Activated CD8-positive, alpha-beta T cell treated with anti-CD3 and anti-CD28 coated beads for 36 hours (primary cell): ENCODE measurements at regions not wholly inside any gene's neighbourhood (a gene's known extent, or its start where the extent isn't known, plus 50 kb on each side); places are given as distances from the start of the nearest gene placed in this dataset.

Source experiments
- ATAC-seq: fragments of 200-7000 bp; cut with Tn5 transposase; one replicate; pipeline ENCODE4 v1.10.0; 2021; ENCODE audit warnings: mild to moderate bottlenecking, moderate library complexity
- CTCF ChIA-PET: fragments of 350-600 bp; sonication (Branson Sonifier 250); formaldehyde crosslinking; loops from one replicate; lab custom pipeline; 2021; ENCODE audit warnings: antibody characterized with exemption; lab: Charles Lee
- POLR2A ChIA-PET: fragments of 350-600 bp; sonication (Branson Sonifier 250); formaldehyde crosslinking; loops from one replicate; lab custom pipeline; 2021; ENCODE audit warnings: antibody characterized with exemption; lab: Charles Lee
- DNase-seq: peaks from one replicate; pipeline ENCODE4 v3.0.0-alpha.2; 2020
- H3K27ac Mint-ChIP-seq: one replicate; pipeline ENCODE4 v1.8.0; 2021; ENCODE audit warnings: mild to moderate bottlenecking, mixed read lengths
- H3K27me3 Mint-ChIP-seq: one replicate; pipeline ENCODE4 v1.8.0; 2021; ENCODE audit warnings: mixed read lengths
- H3K36me3 Mint-ChIP-seq: one replicate; pipeline ENCODE4 v1.8.0; 2021; ENCODE audit warnings: low read depth, mixed read lengths
- H3K4me1 Mint-ChIP-seq: one replicate; pipeline ENCODE4 v1.8.0; 2021; ENCODE audit warnings: low read depth, mixed read lengths
- H3K4me3 Mint-ChIP-seq: one replicate; pipeline ENCODE4 v1.8.0; 2021; ENCODE audit warnings: mild to moderate bottlenecking, moderate library complexity, mixed read lengths
- H3K9me3 Mint-ChIP-seq: one replicate; pipeline ENCODE4 v1.8.0; 2021; ENCODE audit warnings: mixed read lengths
- intact Hi-C: fragments of 100-400 bp; cut with micrococcal nuclease; formaldehyde crosslinking; loops from one replicate; pipeline ENCODE4 v1.10.0; 2022
- TF ChIP-seq, protein P1 (sequence below): fragments of 200-600 bp; IDR thresholded peaks from one replicate; pipeline ENCODE4 v1.8.0; 2022; ENCODE audit warnings: antibody characterized with exemption, mild to moderate bottlenecking

DNA sequence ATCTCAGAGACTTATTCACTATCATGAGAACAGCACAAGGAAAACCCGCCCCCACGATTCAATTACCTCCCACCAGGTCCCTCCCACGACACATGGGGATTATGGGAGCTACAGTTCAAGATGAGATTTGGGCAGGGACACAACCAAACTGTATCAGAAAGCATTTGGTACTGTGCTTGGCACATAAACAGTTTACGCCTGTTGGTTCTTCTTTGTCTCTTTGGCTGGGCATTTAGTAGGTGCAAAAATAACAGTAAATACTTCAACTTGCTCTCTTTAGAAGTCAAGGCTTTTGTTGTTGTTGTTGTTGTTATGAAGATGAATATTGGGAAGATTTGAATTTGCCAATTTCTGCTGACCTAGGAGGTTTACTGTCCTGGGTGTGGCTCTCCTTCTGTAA is 175.4 kb upstream of the IGSF21 start:
- intact Hi-C loops, result no loop called here
- TF ChIP-seq, protein P1, sequence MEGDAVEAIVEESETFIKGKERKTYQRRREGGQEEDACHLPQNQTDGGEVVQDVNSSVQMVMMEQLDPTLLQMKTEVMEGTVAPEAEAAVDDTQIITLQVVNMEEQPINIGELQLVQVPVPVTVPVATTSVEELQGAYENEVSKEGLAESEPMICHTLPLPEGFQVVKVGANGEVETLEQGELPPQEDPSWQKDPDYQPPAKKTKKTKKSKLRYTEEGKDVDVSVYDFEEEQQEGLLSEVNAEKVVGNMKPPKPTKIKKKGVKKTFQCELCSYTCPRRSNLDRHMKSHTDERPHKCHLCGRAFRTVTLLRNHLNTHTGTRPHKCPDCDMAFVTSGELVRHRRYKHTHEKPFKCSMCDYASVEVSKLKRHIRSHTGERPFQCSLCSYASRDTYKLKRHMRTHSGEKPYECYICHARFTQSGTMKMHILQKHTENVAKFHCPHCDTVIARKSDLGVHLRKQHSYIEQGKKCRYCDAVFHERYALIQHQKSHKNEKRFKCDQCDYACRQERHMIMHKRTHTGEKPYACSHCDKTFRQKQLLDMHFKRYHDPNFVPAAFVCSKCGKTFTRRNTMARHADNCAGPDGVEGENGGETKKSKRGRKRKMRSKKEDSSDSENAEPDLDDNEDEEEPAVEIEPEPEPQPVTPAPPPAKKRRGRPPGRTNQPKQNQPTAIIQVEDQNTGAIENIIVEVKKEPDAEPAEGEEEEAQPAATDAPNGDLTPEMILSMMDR, result no peak
- H3K4me3 Mint-ChIP-seq, result no peak overlapping the region
- H3K27ac Mint-ChIP-seq, result no peak overlapping the region
- ChIA-PET CTCF (no interaction called here), POLR2A (no interaction called here)
- DNase-seq (no peak), ATAC-seq (no peak)
- H3K4me1 Mint-ChIP-seq, result no peaks in the 10 kb centered on the region
- H3K9me3 Mint-ChIP-seq, result peaks cover 3% of the 10 kb centered on the region
- no peaks in the 10 kb centered on the region for H3K36me3 Mint-ChIP-seq
- H3K27me3 Mint-ChIP-seq, result peaks cover 2% of the 10 kb centered on the region

DNA sequence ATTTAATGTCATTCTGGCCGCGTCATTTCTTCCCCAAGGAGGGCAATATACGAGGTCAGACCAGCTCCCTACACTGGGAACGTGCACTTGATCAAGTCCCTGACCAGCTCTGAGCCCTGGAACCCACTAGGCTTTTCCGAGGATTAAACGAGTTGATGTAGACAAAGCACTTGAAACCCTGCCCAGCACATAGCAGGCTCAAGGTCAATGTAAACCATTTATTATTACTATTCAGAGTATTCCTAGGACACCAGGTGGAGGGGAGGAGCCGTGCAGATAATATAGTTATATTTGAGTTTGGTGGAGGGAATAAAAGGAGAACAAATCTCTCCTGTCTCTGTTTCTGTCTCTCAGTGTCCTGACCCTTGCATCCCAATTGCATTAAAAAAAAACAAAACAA is 174.1 kb upstream of the IGSF21 start:
- no peak for ATAC-seq
- peaks cover 2% of the 10 kb centered on the region for H3K27me3 Mint-ChIP-seq
- H3K4me3 Mint-ChIP-seq, result no peak overlapping the region
- H3K9me3 Mint-ChIP-seq, result peaks cover 3% of the 10 kb centered on the region
- ChIA-PET POLR2A (no interaction called here), CTCF (no interaction called here)
- H3K36me3 Mint-ChIP-seq, result no peaks in the 10 kb centered on the region
- intact Hi-C loops, result no loop called here
- H3K4me1 Mint-ChIP-seq, result no peaks in the 10 kb centered on the region
- no peak overlapping the region for H3K27ac Mint-ChIP-seq
- TF ChIP-seq, protein P1, result no peak
- no peak for DNase-seq

DNA sequence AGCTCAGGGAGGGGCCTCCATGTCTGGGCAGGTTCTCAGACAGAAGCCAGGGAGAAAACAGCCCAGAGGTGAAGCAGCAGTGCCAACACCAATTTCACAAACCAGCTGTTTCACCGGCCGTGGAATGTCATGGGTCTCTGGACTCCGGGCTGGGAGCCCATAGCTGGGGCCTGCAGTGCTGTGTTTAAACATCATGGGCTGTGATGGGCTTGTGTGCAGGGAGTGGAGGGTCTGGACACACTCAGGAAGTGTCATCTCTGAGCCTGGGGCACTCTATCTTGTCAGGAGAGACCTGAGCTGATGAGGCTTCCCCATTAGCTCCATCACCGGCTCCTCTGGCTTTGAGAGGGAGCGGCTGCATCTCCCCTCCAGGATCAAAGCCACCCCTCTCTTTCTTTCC is 173.6 kb upstream of the IGSF21 start:
- CTCF ChIA-PET, result no interaction called here
- peaks cover 3% of the 10 kb centered on the region for H3K9me3 Mint-ChIP-seq
- ATAC-seq, result no peak
- POLR2A ChIA-PET, result no interaction called here
- no peak for DNase-seq
- intact Hi-C loops, result no loop called here
- peaks cover 2% of the 10 kb centered on the region for H3K27me3 Mint-ChIP-seq
- no peak overlapping the region for H3K27ac Mint-ChIP-seq
- no peaks in the 10 kb centered on the region for H3K36me3 Mint-ChIP-seq
- H3K4me1 Mint-ChIP-seq, result no peaks in the 10 kb centered on the region
- no peak overlapping the region for H3K4me3 Mint-ChIP-seq
- TF ChIP-seq, protein P1, result no peak

DNA sequence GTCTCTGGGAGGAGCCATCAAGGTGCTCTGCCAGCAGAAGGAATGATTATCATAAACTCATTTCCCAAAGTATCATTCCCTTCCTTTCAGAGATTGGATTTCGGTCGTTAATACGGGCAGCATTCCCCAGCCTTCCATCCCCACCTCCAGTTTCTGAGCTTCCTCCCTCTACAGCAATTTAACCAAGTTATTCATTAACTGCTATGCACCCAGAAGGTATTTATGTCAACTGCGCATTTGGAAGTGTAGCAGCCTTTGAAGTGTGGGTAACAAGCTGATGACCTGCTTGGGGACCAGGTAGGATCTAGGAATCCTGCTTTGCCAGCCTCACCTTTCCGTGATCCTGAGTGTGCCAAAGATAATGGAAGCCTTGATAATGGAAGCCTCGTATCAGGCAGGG is 172.4 kb upstream of the IGSF21 start:
- ChIA-PET CTCF (no interaction called here), POLR2A (no interaction called here)
- ATAC-seq, result no peak
- Mint-ChIP-seq H3K27me3 (no peaks in the 10 kb centered on the region), H3K4me1 (no peaks in the 10 kb centered on the region), H3K36me3 (no peaks in the 10 kb centered on the region), H3K4me3 (no peak overlapping the region), H3K27ac (no peak overlapping the region), H3K9me3 (peaks cover 3% of the 10 kb centered on the region)
- intact Hi-C loops, result no loop called here
- DNase-seq, result no peak
- TF ChIP-seq, protein P1, result no peak

DNA sequence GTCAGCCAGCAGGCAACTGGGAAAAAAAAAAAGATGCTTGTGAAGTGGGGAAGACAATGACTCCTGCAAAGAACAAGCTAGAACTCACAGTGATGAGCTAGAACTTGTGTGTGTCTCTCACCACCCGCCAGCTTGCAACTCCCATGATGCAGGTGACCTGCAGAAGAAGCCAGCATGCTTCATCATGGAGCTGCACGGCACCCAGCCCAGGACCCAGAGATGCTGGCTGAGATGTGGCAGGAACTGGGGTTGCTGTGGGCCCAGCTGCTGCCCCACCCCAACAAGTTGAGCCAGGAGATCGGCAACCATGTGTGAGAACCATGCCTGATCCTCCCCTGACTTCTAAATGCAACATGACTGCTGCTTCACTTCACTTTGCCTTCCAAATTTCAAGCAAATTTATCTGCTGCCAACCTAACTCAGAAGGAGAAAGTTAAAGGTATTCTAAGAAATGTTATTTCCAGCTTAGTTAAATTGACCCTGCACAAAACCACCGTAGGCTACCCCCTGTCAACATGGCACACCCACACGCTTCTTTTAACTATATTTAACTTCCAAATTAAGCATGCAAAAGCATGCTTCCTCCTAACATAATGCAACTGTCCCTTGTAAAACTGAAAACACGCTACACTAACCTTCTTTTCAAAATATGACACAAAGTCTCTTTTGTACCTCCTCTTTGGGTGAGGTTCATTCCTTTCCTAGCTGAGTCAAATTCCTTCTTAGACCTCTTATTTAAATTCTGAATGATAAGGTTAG is 166.0 kb upstream of the IGSF21 start:
- CTCF ChIA-PET, result interaction anchor here (0.9 kb wide), 1 partner anchor 280 kb away, joined by 3 read pairs; no protein-coding TSS in a partner anchor
- POLR2A ChIA-PET, result no interaction called here
- intact Hi-C loops, result no loop called here
- no peak overlapping the region for H3K27ac Mint-ChIP-seq
- no peaks in the 10 kb centered on the region for H3K4me1 Mint-ChIP-seq
- no peaks in the 10 kb centered on the region for H3K9me3 Mint-ChIP-seq
- TF ChIP-seq, protein P1, result no peak
- H3K27me3 Mint-ChIP-seq, result peaks cover 4% of the 10 kb centered on the region
- ATAC-seq (no peak), DNase-seq (no peak)
- no peak overlapping the region for H3K4me3 Mint-ChIP-seq
- H3K36me3 Mint-ChIP-seq, result no peaks in the 10 kb centered on the region
